ENCODE measurements at regions not wholly inside any gene's neighbourhood (a gene's known extent, or its start where the extent isn't known, plus 50 kb on each side); places are given as distances from the start of the nearest gene placed in this dataset.

- DNase-seq, result no peak
These were observed 275.0 kb downstream of the PTEN start for GRCh38 chr10:88138319-88138848.

- no peak for DNase-seq
These were observed 283.8 kb downstream of the PTEN start for GRCh38 chr10:88147000-88147798.

GRCh38 chr10:88149906-88150305, 286.5 kb downstream of the PTEN start:
- no peak for DNase-seq

GRCh38 chr10:88150339-88150738, 286.9 kb downstream of the PTEN start:
- no peak for DNase-seq

- DNase-seq, result no peak
These were observed 289.3 kb downstream of the PTEN start for GRCh38 chr10:88152728-88153133.

- no peak for DNase-seq
These were observed 291.3 kb downstream of the PTEN start for GRCh38 chr10:88154596-88155250.

GRCh38 chr10:88156341-88156740, 292.9 kb downstream of the PTEN start:
- no peak for DNase-seq

- DNase-seq, result no peak
These were observed 294.6 kb downstream of the PTEN start for GRCh38 chr10:88157981-88158465.

GRCh38 chr10:88158526-88159122, 295.2 kb downstream of the PTEN start:
- no peak for DNase-seq

- DNase-seq, result no peak
These were observed 295.9 kb downstream of the PTEN start for GRCh38 chr10:88159127-88159829.

- DNase-seq, result no peak
These were observed 297.6 kb downstream of the PTEN start for GRCh38 chr10:88161070-88161469.

GRCh38 chr10:88161756-88162155, 298.3 kb downstream of the PTEN start:
- DNase-seq, result no peak

GRCh38 chr10:88162852-88163251, 299.4 kb downstream of the PTEN start:
- no peak for DNase-seq

GRCh38 chr10:88163572-88163971, 300.1 kb downstream of the PTEN start:
- DNase-seq, result no peak

- DNase-seq, result no peak
These were observed 301.0 kb downstream of the PTEN start for GRCh38 chr10:88164471-88164870.

GRCh38 chr10:88165849-88166271, 302.4 kb downstream of the PTEN start:
- no peak for DNase-seq

GRCh38 chr10:88168171-88169036, 305.0 kb downstream of the PTEN start:
- no peak for DNase-seq

GRCh38 chr10:88169037-88169319, 305.6 kb downstream of the PTEN start:
- no peak for DNase-seq

GRCh38 chr10:88170628-88171027, 307.2 kb downstream of the PTEN start:
- DNase-seq, result no peak

- no peak for DNase-seq
These were observed 308.7 kb downstream of the PTEN start for GRCh38 chr10:88172159-88172558.

- DNase-seq, result no peak
These were observed 311.0 kb downstream of the PTEN start for GRCh38 chr10:88174391-88174790.

GRCh38 chr10:88178758-88179157, 315.3 kb downstream of the PTEN start:
- no peak for DNase-seq
